AG10803 (cell line): ENCODE measurements at regions not wholly inside any gene's neighbourhood (a gene's known extent, or its start where the extent isn't known, plus 50 kb on each side); places are given as distances from the start of the nearest gene placed in this dataset.

ENCODE experiments used
- DNase-seq: peaks from one replicate; pipeline ENCODE4 v3.0.0; 2010; ENCODE audit warnings: low read depth
- H3K4me3 ChIP-seq: 2 replicates; pipeline ENCODE4 v1.5.1; 2011; ENCODE audit warnings: mild to moderate bottlenecking, low read length, control low read depth
- TF ChIP-seq, protein P1 (sequence below): conservative IDR thresholded peaks from 2 replicates; pipeline ENCODE4 v1.5.1; 2011; ENCODE audit warnings: mild to moderate bottlenecking, low read length, control low read depth, inconsistent platforms

DNA sequence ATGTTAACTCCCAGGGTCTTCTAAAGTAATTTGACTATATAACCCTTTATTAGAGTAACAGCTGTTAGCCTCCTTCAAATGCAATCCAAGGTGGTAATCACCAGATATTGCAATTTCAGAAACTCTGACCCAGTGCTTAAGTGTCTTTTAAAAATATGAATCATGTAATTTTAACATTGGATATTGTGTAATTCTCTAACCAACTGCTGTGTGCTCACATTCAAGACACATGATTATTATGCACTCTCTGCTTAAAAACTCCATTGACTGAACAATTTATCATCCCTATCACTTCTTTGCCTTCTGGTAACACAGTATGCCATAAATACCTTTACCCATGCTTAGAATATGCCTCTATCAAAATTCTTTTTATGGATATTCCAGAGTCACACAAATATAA, 537.4 kb upstream of the RGS18 start:
- H3K4me3 ChIP-seq = no peak overlapping the region
- TF ChIP-seq, protein P1, sequence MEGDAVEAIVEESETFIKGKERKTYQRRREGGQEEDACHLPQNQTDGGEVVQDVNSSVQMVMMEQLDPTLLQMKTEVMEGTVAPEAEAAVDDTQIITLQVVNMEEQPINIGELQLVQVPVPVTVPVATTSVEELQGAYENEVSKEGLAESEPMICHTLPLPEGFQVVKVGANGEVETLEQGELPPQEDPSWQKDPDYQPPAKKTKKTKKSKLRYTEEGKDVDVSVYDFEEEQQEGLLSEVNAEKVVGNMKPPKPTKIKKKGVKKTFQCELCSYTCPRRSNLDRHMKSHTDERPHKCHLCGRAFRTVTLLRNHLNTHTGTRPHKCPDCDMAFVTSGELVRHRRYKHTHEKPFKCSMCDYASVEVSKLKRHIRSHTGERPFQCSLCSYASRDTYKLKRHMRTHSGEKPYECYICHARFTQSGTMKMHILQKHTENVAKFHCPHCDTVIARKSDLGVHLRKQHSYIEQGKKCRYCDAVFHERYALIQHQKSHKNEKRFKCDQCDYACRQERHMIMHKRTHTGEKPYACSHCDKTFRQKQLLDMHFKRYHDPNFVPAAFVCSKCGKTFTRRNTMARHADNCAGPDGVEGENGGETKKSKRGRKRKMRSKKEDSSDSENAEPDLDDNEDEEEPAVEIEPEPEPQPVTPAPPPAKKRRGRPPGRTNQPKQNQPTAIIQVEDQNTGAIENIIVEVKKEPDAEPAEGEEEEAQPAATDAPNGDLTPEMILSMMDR = no peak
- DNase-seq = no peak

DNA sequence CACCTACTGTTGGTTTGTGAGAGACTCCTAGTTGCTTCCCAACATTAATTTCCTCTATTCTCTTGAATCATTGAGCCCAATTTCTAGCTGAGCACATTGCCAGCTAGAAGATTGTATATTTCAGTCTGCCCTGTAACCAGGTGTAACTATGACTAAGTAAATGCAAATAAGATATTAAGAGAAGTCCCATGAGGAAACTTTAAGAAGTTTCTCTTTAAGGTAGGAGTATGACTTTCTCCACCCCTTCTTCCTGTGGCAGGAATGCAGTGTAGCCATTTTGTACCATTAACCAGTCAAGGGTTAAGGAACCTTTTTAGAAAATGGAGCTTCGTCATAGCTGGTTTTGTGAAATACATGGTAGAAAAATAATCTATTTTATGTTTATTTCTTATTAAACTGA, 534.2 kb upstream of the RGS18 start:
- TF ChIP-seq, protein P1 = no peak
- DNase-seq = no peak
- no peak overlapping the region for H3K4me3 ChIP-seq

DNA sequence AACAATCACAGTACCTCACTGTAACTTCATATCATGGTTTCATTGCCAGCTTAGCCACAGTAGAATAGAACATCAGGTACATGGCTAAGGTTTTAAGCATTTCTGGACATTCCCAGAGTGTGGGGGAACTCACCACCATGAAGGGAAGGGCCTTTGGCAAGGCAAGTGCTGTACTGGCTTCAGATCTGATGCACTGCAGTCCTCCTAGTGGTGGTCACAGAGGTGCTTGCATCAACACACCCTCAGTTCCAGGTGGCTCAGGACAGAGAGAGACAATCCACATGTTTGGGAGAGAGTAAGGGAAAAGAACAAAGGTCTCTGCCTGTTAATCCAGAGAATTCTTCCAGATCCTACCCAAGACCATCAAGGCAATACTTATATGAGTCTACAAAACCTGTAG, 528.4 kb upstream of the RGS18 start:
- no peak for DNase-seq
- no peak overlapping the region for H3K4me3 ChIP-seq
- TF ChIP-seq, protein P1 = no peak

DNA sequence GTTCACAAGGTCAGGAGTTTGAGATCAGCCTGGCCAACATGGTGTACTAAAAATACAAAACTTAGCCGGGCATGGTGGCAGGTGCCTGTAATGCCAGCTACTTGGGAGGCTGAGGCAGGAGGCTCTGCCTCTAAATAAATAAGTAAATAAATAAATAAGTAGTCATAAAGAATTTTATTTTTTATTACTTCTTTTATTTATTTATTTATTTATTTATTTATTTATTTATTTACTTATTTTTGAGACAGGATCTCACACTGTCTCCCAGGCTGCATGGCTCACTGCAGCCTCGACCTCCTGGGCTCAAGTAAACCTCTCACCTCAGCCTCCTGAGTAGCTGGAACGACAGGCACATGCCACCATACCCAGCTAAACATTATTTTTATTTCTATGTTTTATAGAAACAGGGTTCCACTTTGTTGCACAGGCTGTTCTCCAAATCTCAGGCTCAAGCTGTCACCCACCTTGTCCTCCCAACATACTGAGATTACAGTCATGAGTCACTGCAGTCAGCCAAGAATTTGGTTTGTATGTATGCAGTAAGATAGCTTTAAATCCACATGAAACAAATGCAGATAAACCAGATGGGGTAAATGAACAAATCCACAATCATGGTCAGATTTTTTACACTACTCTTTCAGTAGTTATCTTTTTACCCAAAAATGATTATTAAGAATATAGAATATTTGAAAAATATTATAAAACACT, 523.3 kb upstream of the RGS18 start:
- H3K4me3 ChIP-seq = no peak overlapping the region
- TF ChIP-seq, protein P1 = no peak

DNA sequence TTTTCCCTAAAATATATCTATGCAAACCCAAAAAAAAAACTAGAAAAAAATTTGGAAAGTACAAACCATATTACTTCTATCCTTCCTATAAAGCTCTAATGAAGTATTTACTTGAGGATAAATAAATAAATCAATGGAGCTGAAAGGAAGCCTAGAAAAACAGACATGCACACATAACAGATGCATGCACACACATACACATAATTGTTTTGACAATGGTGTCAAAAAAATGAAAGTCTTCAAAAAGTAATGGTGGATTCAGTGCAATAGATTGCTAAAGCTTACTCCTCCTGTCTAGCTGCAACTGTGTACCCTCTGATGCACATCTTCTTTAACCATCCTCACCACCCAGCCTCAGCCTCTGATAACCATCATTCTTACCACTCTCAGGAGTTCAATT, 521.9 kb upstream of the RGS18 start:
- no peak overlapping the region for H3K4me3 ChIP-seq
- TF ChIP-seq, protein P1 = no peak
- DNase-seq = no peak

More for the DNA sequence above, 523.3 kb upstream of the RGS18 start:
- DNase-seq = no peak

DNA sequence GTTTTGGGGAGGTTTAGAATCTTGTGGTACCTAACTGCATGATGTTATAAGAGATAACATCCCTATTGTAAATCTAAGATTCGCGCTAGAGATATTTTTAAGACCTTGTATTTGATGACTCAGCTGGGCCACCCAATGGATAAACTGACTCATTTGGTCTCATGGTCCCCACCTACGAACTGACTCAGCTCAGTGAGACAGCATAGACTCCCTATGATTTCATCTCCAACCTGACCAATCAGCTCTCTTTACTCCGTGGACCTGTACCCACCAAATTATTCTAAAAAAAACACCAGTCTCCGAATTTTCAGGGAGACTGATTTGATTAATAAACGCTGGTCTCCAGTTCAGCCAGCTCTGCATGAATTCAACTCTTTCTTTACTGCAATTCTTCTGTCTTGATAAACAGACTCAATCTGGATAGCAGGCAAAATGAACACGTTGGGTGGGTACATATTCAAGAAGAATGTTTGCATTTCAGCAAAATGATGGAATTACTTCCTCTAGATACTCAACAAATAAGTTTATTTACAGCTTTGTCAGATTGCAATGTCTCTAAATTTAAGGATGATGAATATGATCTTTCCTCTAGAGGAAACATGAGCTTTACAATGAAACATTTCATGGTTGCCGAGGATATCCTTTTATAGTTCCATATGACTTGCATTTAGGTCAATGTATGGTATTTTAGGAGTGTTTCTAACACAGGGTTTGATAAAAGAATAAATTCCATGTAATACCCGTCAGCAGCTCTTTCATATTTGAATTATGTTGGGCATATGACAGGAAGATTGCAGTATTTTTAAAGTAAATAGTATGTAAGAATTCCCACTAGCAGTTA, 516.6 kb upstream of the RGS18 start:
- TF ChIP-seq, protein P1 = no peak
- no peak for DNase-seq
- H3K4me3 ChIP-seq = no peak overlapping the region

DNA sequence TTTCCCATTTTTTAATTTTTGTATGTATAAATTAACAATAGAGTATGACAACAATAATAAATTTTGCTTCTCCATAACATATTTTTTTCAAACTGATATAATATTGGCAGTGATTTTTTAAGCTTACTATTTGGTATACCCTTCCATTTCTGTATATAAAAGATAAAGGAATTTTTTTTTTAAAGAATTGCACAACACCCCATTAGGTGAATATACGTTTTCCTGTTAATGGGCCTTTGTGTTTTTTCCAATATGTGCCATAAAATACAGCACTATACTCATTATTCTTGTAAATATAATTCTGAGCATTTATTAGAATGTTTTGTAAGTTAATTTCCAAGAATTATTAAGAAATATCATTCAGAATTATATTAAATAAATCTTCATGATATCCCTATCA, 515.2 kb upstream of the RGS18 start:
- no peak overlapping the region for H3K4me3 ChIP-seq
- DNase-seq = no peak
- TF ChIP-seq, protein P1 = no peak
